ENCODE measurements at regions not wholly inside any gene's neighbourhood (a gene's known extent, or its start where the extent isn't known, plus 50 kb on each side); places are given as distances from the start of the nearest gene placed in this dataset.

DNA sequence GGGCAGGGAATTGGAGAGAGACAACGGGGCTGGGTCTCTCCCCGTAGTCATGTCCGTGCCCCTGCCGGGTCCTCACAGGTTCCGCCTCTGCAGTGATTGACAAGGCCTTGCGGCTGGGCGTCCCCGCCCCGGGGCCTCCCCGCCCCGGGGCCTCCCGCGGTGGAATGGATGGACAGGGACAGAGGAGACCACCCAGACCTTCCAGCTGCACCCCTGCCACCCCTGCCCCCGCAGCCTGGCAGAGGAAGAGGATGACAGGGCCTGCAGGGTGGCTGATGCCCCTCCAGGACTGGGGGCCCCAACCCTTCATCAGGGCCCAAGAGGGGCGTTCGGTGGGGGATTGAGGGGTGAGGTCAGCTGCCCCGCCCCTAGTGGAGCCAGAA, 216.4 kb upstream of the CIBAR2 start:
- TF ChIP-seq, protein P1, sequence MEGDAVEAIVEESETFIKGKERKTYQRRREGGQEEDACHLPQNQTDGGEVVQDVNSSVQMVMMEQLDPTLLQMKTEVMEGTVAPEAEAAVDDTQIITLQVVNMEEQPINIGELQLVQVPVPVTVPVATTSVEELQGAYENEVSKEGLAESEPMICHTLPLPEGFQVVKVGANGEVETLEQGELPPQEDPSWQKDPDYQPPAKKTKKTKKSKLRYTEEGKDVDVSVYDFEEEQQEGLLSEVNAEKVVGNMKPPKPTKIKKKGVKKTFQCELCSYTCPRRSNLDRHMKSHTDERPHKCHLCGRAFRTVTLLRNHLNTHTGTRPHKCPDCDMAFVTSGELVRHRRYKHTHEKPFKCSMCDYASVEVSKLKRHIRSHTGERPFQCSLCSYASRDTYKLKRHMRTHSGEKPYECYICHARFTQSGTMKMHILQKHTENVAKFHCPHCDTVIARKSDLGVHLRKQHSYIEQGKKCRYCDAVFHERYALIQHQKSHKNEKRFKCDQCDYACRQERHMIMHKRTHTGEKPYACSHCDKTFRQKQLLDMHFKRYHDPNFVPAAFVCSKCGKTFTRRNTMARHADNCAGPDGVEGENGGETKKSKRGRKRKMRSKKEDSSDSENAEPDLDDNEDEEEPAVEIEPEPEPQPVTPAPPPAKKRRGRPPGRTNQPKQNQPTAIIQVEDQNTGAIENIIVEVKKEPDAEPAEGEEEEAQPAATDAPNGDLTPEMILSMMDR (IDR thresholded peaks at IDR 0.05): no peak
- no peak for TF ChIP-seq POLR2A (IDR thresholded peaks at IDR 0.05)
